A673 (cell line): ENCODE measurements at regions not wholly inside any gene's neighbourhood (a gene's known extent, or its start where the extent isn't known, plus 50 kb on each side); places are given as distances from the start of the nearest gene placed in this dataset.
A peak's percentile ranks its signal among the peaks of the same experiment; 100 is the strongest.

Experiments
- BruUV-seq: library from RNA; stranded (reverse); fragments of 400-500 nt; replicated peaks from 2 replicates; lab custom pipeline; 2021; lab: Mats Ljungman, UMichigan
- CTCF ChIA-PET: fragments of 300-600 bp; sonication (Branson Sonifier 250); formaldehyde crosslinking; loops from one replicate; lab custom pipeline; 2022; ENCODE audit warnings: antibody characterized with exemption; lab: Charles Lee
- POLR2A ChIA-PET: fragments of 300-600 bp; sonication (Branson Sonifier 250); formaldehyde crosslinking; loops from one replicate; lab custom pipeline; 2022; ENCODE audit warnings: antibody characterized with exemption; ENCODE audit not compliant: low non-redundant PET; lab: Charles Lee
- DNase-seq: peaks from one replicate; pipeline ENCODE4 v3.0.0-alpha.2; 2015; ENCODE audit warnings: low spot score
- H3K27ac ChIP-seq: fragments of 200-600 bp; sonication (generic); 2 replicates; pipeline ENCODE4 v1.5.1; 2016; ENCODE audit warnings: mixed run types, low read depth, mild to moderate bottlenecking, mixed read lengths, antibody characterized with exemption, low read length; ENCODE audit not compliant: poor library complexity, severe bottlenecking
- H3K27me3 ChIP-seq: fragments of 200-600 bp; sonication (generic); replicated peaks from 2 replicates; pipeline ENCODE4 v1.6.1; 2017; ENCODE audit warnings: mixed run types, low read depth, mild to moderate bottlenecking, mixed read lengths, antibody characterized with exemption, low read length; ENCODE audit not compliant: insufficient read depth, poor library complexity
- H3K36me3 ChIP-seq: fragments of 200-600 bp; sonication (generic); 2 replicates; pipeline ENCODE4 v1.6.1; 2016; ENCODE audit warnings: mixed run types, mild to moderate bottlenecking, mixed read lengths, antibody characterized with exemption, low read length; ENCODE audit not compliant: insufficient read depth, poor library complexity, severe bottlenecking
- H3K4me1 ChIP-seq: fragments of 200-600 bp; sonication (generic); 2 replicates; pipeline ENCODE4 v1.6.1; 2017; ENCODE audit warnings: mixed run types, mild to moderate bottlenecking, mixed read lengths, antibody characterized with exemption, low read length; ENCODE audit not compliant: insufficient read depth, poor library complexity, severe bottlenecking
- H3K4me3 ChIP-seq: fragments of 200-600 bp; sonication (generic); 2 replicates; pipeline ENCODE4 v1.5.1; 2016; ENCODE audit warnings: low read depth, mixed run types, mild to moderate bottlenecking, mixed read lengths, low read length; ENCODE audit not compliant: poor library complexity, severe bottlenecking
- H3K9me3 ChIP-seq: fragments of 200-600 bp; sonication (generic); 2 replicates; pipeline ENCODE4 v1.6.1; 2016; ENCODE audit warnings: mixed run types, low read depth, mild to moderate bottlenecking, mixed read lengths, antibody characterized with exemption, low read length; ENCODE audit not compliant: poor library complexity, severe bottlenecking
- EZH2 ChIP-seq: fragments of 200-600 bp; sonication (generic); IDR thresholded peaks from 2 replicates; pipeline ENCODE4 v1.6.1; 2017; ENCODE audit warnings: borderline replicate concordance, low read depth, mild to moderate bottlenecking, mixed read lengths, antibody characterized with exemption, low read length; ENCODE audit not compliant: poor library complexity, severe bottlenecking
- intact Hi-C: fragments of 100-400 bp; cut with micrococcal nuclease; formaldehyde crosslinking; loops from one replicate; pipeline ENCODE4 v1.10.0; 2022; ENCODE audit not compliant: unreplicated experiment
- TF ChIP-seq, protein P1 (sequence below): fragments of 300-800, 200-600 bp; sonication (generic); conservative IDR thresholded peaks from 2 replicates; pipeline ENCODE4 v1.5.1; 2017; ENCODE audit warnings: low read depth, mild to moderate bottlenecking, antibody characterized with exemption, low read length, moderate library complexity, mixed read lengths

- TF ChIP-seq, protein P1, sequence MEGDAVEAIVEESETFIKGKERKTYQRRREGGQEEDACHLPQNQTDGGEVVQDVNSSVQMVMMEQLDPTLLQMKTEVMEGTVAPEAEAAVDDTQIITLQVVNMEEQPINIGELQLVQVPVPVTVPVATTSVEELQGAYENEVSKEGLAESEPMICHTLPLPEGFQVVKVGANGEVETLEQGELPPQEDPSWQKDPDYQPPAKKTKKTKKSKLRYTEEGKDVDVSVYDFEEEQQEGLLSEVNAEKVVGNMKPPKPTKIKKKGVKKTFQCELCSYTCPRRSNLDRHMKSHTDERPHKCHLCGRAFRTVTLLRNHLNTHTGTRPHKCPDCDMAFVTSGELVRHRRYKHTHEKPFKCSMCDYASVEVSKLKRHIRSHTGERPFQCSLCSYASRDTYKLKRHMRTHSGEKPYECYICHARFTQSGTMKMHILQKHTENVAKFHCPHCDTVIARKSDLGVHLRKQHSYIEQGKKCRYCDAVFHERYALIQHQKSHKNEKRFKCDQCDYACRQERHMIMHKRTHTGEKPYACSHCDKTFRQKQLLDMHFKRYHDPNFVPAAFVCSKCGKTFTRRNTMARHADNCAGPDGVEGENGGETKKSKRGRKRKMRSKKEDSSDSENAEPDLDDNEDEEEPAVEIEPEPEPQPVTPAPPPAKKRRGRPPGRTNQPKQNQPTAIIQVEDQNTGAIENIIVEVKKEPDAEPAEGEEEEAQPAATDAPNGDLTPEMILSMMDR = no peak
- no peak for TF ChIP-seq EZH2
- Histone ChIP-seq H3K4me1 (no peaks in the 10 kb centered on the region), H3K27me3 (peaks cover 82% of the 10 kb centered on the region), H3K9me3 (no peaks in the 10 kb centered on the region), H3K4me3 (no peak overlapping the region), H3K27ac (no peak overlapping the region), H3K36me3 (no peaks in the 10 kb centered on the region)
- BruUV-seq = no TSS peak
- POLR2A ChIA-PET = no interaction called here
- CTCF ChIA-PET = no interaction called here
- intact Hi-C loops = no loop called here
- DNase-seq = peak; percentile 25
These were observed 81.8 kb upstream of the KCNA3 start for GRCh38 chr1:110756506-110756905.

GRCh38 chr1:110752941-110753725, 78.4 kb upstream of the KCNA3 start:
- Histone ChIP-seq H3K36me3 (no peaks in the 10 kb centered on the region), H3K4me3 (no peak overlapping the region), H3K4me1 (no peaks in the 10 kb centered on the region), H3K27ac (no peak overlapping the region), H3K27me3 (peaks cover 85% of the 10 kb centered on the region), H3K9me3 (no peaks in the 10 kb centered on the region)
- DNase-seq = no peak
- TF ChIP-seq, protein P1 = no peak
- TF ChIP-seq EZH2 = no peak
- intact Hi-C loops = no loop called here
- POLR2A ChIA-PET = no interaction called here
- CTCF ChIA-PET = no interaction called here
- BruUV-seq = no TSS peak

DNA sequence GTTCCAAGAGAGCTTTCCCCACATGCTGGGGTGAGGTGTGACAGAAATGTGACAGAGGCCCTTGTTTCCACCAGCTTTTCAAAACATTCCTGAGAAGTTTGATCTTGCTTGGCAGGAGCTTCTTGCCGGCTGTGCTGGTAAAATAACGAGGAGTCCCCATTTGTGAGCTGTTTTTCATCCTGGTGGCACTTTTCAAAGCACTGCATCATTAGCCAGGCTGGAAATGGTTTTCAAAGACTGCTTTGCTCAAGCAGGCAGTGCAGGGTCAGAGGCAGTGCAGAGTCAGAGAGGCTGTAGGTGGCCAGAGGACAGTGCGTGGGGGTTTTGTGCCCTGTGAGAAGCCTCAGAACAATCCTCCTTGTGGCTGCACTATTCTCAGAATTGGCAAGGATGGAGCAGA, 75.8 kb upstream of the KCNA3 start:
- BruUV-seq = no TSS peak
- Histone ChIP-seq H3K4me3 (no peak overlapping the region), H3K36me3 (no peaks in the 10 kb centered on the region), H3K27me3 (peaks cover 60% of the 10 kb centered on the region), H3K9me3 (no peaks in the 10 kb centered on the region), H3K27ac (no peak overlapping the region), H3K4me1 (no peaks in the 10 kb centered on the region)
- CTCF ChIA-PET = no interaction called here
- POLR2A ChIA-PET = no interaction called here
- TF ChIP-seq, protein P1 = no peak
- TF ChIP-seq EZH2 = no peak
- DNase-seq = no peak
- intact Hi-C loops = no loop called here
